NCI-H226 (cell line): ENCODE measurements at regions not wholly inside any gene's neighbourhood (a gene's known extent, or its start where the extent isn't known, plus 50 kb on each side); places are given as distances from the start of the nearest gene placed in this dataset.

Experiments used
- DNase-seq: peaks from one replicate; pipeline ENCODE4 v3.0.0-alpha.2; 2015

DNA sequence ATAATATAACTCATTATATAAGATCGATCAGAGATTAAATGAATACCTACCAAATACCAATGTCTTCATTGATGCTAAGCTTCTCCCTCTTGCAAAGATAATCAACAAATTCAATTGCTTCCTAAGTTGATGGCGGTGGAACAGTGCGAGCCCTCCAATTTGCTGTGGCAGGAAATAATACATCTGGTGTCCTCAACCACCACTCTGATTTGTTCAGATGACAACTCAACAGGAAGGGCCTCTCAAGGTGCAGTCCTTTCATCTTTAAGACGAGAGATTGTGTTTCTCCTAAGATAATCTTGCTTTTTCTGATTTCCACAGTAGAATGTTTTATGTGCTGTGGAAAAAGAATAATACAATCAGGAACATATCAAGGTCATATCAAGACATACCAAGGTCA is 56.6 kb upstream of the IGFBP2 start:
- DNase-seq: no peak

DNA sequence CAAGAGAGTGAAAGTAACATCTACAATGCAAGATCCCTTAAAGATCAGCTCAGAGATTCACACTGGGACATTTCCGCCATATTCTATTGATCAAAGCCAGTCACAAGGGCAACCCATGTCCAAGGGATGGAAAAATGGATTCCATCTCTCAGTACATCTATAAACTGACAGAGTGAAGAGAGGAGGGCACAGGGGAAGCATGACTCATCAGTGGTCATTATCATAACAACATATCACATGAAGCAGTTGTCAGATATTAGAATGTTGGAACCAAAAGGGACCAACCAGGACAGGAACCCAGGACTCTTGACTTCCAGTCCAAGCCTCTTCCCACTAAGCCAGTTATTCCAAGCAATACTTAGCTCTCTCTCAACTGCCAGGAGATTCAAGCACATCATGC is 54.9 kb upstream of the IGFBP2 start:
- DNase-seq: no peak

DNA sequence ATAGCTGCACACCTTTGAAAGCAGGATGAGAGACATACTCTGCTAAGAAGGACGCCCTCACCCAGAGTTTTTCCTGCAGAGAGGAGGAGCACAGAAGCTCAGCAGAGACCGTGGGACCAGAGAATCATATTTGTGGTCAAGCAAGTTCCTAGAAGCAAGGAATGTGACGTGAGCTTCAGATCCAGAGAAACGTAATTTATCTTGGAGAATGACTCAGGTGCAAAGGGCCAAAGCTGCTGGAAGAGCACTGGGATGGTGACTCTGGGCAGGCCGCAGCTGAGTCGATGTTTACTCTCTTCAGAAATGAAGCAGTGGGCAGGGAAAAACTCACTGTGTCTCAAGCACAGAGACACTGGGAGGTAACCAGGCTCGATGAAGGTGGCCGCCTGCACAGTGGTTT is 50.1 kb upstream of the IGFBP2 start:
- DNase-seq: peak; percentile 32
